Duodenal mucosa (tissue), 2 donors: ENCODE measurements at regions not wholly inside any gene's neighbourhood (a gene's known extent, or its start where the extent isn't known, plus 50 kb on each side); places are given as distances from the start of the nearest gene placed in this dataset.
A peak's percentile ranks its signal among the peaks of the same experiment; 100 is the strongest.

ENCODE experiments used
- H3K27ac ChIP-seq: one replicate; pipeline ENCODE4 v1.7.0; 2013; ENCODE audit warnings: low read depth, low read length
- H3K27me3 ChIP-seq, 2 donors: one replicate each; pipeline ENCODE4 v1.7.0; 2013; ENCODE audit warnings: low read length in 2 of 2, control low read depth in 1 of 2; ENCODE audit not compliant: insufficient read depth in 2 of 2, control insufficient read depth in 1 of 2
- H3K36me3 ChIP-seq, 2 donors: one replicate each; pipeline ENCODE4 v1.7.0; 2013; ENCODE audit warnings: low read length in 2 of 2, control low read depth in 1 of 2; ENCODE audit not compliant: insufficient read depth in 2 of 2, control insufficient read depth in 1 of 2
- H3K4me1 ChIP-seq, 2 donors: one replicate each; pipeline ENCODE4 v1.7.0; 2013; ENCODE audit warnings: low read length in 2 of 2, control low read depth in 1 of 2; ENCODE audit not compliant: insufficient read depth in 2 of 2, control insufficient read depth in 1 of 2
- H3K4me3 ChIP-seq, 2 donors: one replicate each; pipeline ENCODE4 v1.7.0; 2013; ENCODE audit warnings: low read length in 2 of 2, low read depth in 1 of 2
- H3K9ac ChIP-seq, 2 donors: one replicate each; pipeline ENCODE4 v1.7.0; 2013; ENCODE audit warnings: low read length in 2 of 2, low read depth in 1 of 2
- H3K9me3 ChIP-seq, 2 donors: one replicate each; pipeline ENCODE4 v1.7.0; 2013; ENCODE audit warnings: low read length in 2 of 2, control low read depth in 1 of 2; ENCODE audit not compliant: control insufficient read depth in 1 of 2

DNA sequence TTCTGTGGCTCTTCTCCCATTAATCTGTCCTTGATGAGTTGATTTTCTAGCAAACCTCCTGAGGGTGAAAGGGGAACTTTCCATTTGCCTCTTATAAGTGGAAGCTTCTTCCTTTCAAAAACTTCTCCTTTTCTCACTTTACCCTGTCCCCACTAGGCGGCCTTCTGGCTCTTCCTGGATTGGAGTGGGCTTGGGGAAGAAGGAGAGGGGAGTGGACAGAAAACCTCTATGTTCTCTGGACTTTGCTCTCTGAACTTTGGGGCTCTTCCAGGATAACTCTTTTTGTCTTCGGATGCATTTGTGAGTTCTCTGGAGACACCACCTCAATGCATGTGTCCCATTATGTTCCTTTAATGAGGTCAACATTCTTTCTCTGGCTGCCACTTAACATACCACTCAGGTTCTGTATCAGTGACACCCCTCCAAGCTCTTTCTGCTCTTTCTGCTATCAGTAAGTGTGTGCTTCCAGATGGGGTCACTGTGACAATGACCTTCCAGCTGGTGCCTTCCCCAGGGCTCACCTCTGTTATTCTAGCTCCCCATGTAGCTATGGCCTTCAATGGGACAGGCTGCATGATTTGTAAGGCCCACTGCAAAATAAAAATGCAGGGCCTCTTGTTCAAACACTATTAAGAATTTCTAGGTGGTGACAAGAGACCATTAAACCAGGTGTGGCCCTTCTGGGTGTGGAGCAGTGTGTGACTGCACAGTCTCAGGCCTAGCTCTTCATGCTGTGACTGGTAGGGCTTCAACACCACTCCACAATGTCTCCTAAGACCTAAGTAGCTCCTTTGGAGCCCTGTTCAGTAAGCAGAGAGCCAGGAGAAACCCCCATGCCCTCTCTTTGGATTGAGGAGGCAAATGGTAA, 389.2 kb downstream of the EFNB2 start:
- no peaks in the 10 kb centered on the region for H3K9me3 ChIP-seq
- peaks cover 23 to 34% of the 10 kb centered on the region in 2 donors for H3K4me1 ChIP-seq
- no peaks in the 10 kb centered on the region for H3K27me3 ChIP-seq
- H3K27ac ChIP-seq, result peak overlapping the region; percentile 20
- H3K4me3 ChIP-seq, result no peak overlapping the region
- H3K9ac ChIP-seq, result no peak overlapping the region
- H3K36me3 ChIP-seq, result no peaks in the 10 kb centered on the region

DNA sequence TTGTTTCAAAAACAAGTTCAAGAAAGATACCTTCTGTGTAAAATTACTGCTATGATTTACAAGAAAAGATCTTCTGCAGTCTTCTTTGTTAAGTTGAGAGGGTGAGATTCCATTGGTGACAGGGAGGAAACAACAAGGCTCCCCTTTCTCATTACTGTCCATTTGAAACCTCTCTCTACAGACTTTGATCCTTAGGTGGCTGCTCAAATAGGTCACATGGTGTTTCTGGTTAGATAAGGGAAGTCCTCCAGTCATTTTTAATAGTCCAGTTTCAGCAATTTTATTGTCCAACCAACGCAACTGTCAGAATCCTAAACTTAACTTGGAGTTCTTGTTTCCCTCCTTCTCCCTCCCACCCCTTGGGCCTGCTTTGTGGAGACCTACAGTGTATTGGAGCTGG, 390.4 kb downstream of the EFNB2 start:
- no peak overlapping the region for H3K27ac ChIP-seq
- no peaks in the 10 kb centered on the region for H3K27me3 ChIP-seq
- no peak overlapping the region for H3K4me3 ChIP-seq
- no peak overlapping the region for H3K9ac ChIP-seq
- no peaks in the 10 kb centered on the region for H3K9me3 ChIP-seq
- peaks cover 20 to 31% of the 10 kb centered on the region in 2 donors for H3K4me1 ChIP-seq
- no peaks in the 10 kb centered on the region for H3K36me3 ChIP-seq

DNA sequence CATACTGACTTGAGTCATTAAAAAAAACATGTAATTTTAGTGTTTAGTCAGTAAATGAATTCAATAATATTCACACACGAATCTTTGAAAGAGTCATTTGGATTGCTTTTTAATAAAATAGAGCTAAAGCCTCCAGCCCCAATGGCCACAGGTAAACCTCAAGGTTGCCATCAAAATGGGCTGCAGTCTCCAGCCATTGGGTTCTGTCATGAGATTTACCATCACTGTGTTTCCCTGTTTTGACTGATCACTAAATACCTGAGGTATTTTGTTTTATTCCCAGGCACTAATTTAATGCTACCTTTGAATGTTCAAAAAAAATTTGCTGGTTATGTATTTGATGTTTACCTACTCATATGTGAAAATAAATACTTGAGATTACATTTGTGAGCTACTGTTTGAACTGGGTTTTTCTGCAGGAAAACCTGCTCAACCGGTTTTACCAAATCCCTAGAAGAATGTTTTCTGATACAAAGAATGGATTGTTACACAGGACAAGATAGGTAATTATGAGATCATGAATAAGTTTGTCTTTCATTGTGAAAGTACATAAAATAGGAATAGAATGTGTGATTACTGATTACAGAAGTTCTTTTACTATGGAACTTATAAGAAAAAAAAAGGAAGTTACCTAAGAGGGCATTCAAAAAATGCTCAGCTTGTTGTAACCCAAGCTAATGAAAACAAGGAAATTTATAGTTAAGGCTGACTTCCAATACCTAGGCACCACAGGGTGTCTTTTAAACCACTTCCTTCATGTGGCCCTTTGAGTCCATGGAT, 391.3 kb downstream of the EFNB2 start:
- Histone ChIP-seq H3K9me3 (no peaks in the 10 kb centered on the region), H3K27ac (no peak overlapping the region), H3K9ac (no peak overlapping the region), H3K4me3 (no peak overlapping the region), H3K27me3 (no peaks in the 10 kb centered on the region), H3K4me1 (peaks cover 20 to 37% of the 10 kb centered on the region in 2 donors), H3K36me3 (no peaks in the 10 kb centered on the region)

DNA sequence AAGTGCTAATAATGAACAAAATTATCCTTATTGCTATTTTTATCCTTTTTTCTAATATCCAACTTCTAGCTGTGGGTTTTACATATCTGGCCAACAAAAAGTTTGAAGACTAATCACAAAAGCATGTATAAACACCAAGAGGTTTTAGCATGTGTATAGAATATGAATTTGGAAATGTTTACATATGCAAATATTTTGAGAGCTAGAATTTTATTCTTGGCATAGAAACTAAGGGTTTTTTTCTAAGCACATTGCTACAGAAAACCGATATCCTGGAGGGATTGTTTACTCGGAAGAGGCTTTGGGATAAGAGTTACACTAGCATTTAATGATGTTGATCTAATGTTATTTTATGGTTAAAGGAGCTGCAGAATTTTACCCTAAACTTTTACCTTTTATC, 392.1 kb downstream of the EFNB2 start:
- Histone ChIP-seq H3K36me3 (no peaks in the 10 kb centered on the region), H3K4me3 (no peak overlapping the region), H3K27me3 (no peaks in the 10 kb centered on the region), H3K4me1 (peaks cover 20 to 38% of the 10 kb centered on the region in 2 donors), H3K9ac (no peak overlapping the region), H3K9me3 (no peaks in the 10 kb centered on the region), H3K27ac (no peak overlapping the region)

DNA sequence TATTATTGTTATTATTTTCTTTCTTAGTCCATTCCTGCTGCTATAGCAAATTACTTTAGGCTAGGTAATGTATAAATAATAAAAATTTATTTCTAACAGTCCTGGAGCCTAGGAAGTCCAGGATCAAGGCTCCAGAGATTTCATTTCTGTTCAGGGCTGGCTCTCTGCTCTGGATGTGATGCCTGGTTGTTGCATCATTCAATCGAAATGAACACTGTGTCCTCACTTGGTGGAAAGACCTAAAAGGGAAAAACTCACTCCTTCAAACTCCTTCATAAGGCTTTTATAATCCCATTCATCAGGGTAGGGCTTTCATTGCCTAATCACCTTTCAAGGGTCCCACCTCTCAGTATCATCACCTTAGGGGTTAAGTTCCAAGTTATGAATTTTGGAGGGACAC, 395.0 kb downstream of the EFNB2 start:
- no peaks in the 10 kb centered on the region for H3K9me3 ChIP-seq
- H3K4me3 ChIP-seq, result no peak overlapping the region
- peaks cover 6 to 24% of the 10 kb centered on the region in 2 donors for H3K4me1 ChIP-seq
- no peak overlapping the region for H3K9ac ChIP-seq
- H3K27ac ChIP-seq, result no peak overlapping the region
- no peaks in the 10 kb centered on the region for H3K36me3 ChIP-seq
- no peaks in the 10 kb centered on the region for H3K27me3 ChIP-seq

DNA sequence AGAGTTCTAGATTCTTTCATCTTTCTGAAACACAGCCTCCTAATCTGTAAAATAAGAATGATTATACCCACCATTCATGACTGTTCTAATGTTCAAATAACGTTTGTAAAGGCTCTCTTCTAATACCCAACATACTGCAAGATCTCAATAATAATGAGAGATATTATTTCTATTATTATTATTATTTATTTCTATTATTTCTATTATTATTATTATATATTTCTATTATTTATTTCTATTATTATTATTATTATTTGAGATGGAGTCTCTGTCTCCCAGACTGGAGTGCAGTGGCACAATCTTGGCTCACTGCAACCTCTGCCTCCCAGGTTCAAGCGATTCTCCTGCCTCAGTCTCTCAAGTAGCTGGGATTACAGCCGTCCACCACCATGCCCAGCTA, 395.5 kb downstream of the EFNB2 start:
- Histone ChIP-seq H3K36me3 (no peaks in the 10 kb centered on the region), H3K4me1 (peaks cover 6 to 18% of the 10 kb centered on the region in 2 donors), H3K27me3 (no peaks in the 10 kb centered on the region), H3K9me3 (no peaks in the 10 kb centered on the region), H3K27ac (no peak overlapping the region), H3K4me3 (no peak overlapping the region), H3K9ac (no peak overlapping the region)

DNA sequence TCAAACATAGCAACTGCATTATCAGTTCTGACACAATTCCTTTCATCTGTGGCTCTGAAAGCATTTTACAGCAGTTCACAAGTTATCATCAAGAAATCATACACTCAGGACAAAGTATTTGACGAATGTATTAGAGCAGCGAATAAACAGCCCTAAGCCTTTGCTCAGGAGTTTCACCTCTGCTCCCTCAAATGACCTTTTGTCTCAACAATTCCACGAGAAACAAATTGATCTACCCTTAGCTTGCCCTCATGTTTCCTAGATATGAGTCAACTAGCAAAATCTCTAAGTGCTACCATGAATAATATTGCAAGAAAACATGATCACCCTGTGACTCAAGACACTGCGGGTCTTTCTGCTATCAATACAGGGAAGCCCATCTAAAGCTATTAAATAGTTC, 396.1 kb downstream of the EFNB2 start:
- Histone ChIP-seq H3K4me3 (no peak overlapping the region), H3K4me1 (peaks cover 1 to 13% of the 10 kb centered on the region in 2 donors), H3K9ac (no peak overlapping the region), H3K9me3 (no peaks in the 10 kb centered on the region), H3K36me3 (no peaks in the 10 kb centered on the region), H3K27ac (no peak overlapping the region), H3K27me3 (no peaks in the 10 kb centered on the region)

DNA sequence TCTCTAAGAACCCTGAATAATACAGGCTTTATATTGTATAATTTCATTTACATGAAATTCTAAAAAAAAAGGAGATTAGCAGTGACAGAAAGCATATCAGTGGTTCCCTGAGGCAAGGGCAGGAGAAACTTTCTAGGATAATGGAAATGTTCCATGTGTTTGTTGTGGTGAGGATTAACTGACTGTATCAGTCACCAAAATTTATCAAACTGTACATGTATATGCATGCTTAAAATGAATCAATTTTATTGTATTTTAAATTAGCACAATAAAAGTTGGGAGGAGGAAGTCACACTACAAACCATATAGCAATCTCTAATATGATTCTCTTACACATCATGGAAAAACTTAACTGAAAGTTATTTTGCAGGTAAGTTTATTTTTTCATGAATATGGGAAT, 396.8 kb downstream of the EFNB2 start:
- Histone ChIP-seq H3K4me3 (no peak overlapping the region), H3K27me3 (no peaks in the 10 kb centered on the region), H3K27ac (no peak overlapping the region), H3K4me1 (peaks cover 0 to 7% of the 10 kb centered on the region in 2 donors), H3K9me3 (no peaks in the 10 kb centered on the region), H3K9ac (no peak overlapping the region), H3K36me3 (no peaks in the 10 kb centered on the region)

DNA sequence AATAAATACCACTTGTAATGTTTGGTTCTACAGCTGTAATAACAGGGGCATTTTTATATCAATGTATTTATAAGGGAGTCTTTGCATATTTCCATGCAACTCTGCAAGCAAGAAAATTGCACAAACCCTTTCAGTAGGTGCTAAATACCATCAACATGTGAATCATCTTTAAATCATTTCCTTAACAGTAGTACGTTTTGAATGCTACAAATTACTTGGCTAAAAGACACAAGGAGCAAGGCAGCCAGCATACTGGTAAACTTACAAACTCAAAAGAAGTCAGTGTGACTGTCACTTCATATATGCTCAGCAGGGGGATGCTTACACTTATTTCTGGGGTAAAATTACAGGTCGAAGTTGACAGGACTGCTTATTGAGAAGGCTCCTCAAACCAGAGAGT, 402.4 kb downstream of the EFNB2 start:
- no peak overlapping the region for H3K27ac ChIP-seq
- H3K36me3 ChIP-seq, result no peaks in the 10 kb centered on the region
- no peak overlapping the region for H3K9ac ChIP-seq
- H3K9me3 ChIP-seq, result no peaks in the 10 kb centered on the region
- H3K4me1 ChIP-seq, result peaks cover 0 to 13% of the 10 kb centered on the region in 2 donors
- no peaks in the 10 kb centered on the region for H3K27me3 ChIP-seq
- H3K4me3 ChIP-seq, result no peak overlapping the region

DNA sequence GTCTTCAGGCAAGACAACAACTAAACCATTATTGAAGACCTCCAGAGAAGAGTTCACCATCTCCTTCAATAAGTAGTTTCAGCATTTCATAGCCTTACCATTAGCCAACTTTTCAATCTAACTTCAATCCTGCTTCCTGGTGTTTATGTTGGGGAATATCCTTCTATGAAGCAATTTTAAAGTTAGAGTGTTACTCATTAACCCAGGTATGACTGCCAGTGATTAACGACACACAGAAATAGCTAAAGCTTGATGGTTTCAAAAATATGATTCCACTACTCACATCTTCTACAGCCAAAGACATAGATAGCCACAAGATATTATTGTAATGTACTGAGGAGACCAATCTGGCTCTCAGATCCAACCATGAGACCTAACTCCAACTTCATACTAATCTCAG, 403.2 kb downstream of the EFNB2 start:
- Histone ChIP-seq H3K36me3 (no peaks in the 10 kb centered on the region), H3K4me1 (peaks cover 0 to 13% of the 10 kb centered on the region in 2 donors), H3K27ac (no peak overlapping the region), H3K9me3 (no peaks in the 10 kb centered on the region), H3K9ac (no peak overlapping the region), H3K27me3 (no peaks in the 10 kb centered on the region), H3K4me3 (no peak overlapping the region)
